ENCODE measurements at regions not wholly inside any gene's neighbourhood (a gene's known extent, or its start where the extent isn't known, plus 50 kb on each side); places are given as distances from the start of the nearest gene placed in this dataset.

DNA sequence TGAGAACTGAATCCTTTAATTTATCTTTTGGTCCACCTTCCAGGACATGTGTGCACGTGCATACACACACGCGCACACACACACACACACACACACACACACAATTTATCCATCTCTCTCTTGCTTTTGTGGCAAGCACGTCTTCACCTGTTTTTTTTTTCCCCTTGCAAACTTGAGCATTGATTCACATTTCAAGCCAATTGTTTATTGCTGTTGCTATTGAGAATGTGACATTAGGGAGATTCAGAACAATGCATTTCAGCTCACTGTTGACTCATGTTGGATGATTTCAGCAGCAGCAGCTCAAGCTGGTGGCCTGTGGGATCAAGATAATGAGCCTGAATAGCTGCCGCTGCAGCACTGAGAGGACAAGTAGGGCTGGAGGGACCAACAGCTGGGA, 128.9 kb downstream of the SNAPC1 start:
- H3K27ac ChIP-seq: no peak overlapping the region
- no peak overlapping the region for H3K4me3 ChIP-seq

DNA sequence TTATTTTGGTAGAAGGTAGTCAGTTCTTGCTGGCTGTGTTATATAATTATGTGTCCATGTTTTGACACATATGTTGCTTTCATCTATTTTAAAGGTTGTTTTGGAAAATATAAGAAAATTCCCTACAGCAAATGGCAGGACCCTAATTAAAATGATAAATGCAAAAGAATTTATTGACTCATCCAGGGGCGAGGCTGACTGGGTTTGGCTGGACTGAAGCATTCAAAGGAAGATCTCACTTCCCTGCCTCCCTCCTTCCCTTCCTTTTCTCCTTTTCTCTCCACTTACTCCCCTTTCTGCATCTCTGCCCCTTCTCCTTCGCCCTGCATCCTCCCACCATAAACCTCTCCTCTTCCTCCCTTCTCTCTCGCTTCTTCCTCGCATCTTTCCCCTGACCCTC, 129.6 kb downstream of the SNAPC1 start:
- Histone ChIP-seq H3K4me3 (no peak overlapping the region), H3K27ac (no peak overlapping the region)

DNA sequence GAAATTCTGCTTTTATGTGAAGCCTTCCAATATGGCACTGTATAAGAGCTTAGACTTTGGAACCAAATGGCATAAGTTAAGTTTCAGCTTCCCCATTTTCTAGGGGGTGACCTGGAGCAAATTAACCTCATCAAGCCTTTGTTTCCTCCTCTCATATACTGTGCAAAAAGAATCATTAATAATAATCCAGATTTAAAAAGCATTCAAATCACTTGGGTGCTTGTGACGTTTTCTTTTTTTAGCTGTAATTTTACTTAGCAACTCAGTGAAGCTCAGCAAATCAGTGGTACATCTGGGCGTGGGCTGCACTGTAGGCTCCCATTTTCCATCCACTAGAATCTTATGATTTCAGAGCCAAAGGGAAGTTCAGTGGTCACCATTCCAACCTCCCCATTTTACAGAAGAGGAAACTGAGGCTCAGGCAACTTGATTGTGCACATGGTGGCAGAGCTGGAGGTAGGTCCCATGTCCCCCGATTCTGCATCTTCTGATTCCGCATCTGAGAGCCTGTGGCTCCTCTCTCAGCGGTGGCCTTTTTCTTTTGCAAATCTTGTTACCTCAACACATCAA, 131.2 kb downstream of the SNAPC1 start:
- Histone ChIP-seq H3K4me3 (no peak overlapping the region), H3K27ac (no peak overlapping the region)

DNA sequence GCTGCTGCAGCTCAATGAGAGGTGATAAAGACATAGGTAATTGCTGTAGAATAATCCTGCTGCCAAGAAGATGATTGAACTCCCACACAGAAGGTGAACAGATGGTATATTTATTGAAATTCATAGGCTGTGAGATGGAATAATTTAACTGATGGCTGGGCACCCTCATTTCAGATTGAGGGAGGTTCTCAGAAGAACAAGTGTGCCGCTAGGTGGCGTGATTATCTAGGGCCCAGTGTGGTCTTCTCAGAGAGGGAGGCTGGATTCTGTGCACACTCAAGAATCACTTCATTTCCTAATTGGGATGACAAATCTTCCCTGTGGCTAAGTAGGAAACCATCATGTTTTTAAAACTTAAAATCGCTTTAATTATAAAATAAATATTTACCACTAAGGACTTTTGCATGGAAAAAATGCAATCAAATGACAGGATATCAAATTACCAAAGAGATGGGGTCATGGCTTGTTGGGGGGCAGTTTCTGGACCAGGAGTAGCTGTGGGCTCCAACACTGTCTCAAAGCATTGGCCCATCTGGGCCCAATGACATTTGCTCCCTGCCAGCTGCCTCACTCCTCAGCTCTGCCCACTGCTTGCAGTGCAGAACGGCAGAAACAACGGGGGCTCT, 132.3 kb downstream of the SNAPC1 start:
- Histone ChIP-seq H3K4me3 (no peak overlapping the region), H3K27ac (no peak overlapping the region)

DNA sequence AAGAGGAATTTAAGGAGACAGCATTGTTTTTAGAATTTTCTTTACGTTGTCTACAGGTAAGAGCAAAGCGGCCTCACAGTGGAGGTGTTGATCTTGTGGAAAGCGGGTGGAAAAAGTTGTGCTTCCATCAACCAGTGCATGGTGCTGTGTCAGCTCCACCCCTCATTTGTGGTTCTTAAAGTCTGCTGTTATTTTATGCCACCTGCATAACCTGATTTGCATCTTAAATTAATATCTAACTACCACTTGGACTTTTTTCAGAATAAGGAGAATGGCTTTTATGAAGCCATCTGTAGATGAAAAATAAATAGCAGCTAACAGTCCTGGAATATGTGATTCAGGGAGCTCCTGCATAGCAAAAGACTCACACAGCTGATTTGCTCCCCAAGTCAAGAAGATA, 135.1 kb downstream of the SNAPC1 start:
- H3K4me3 ChIP-seq: no peak overlapping the region
- no peak overlapping the region for H3K27ac ChIP-seq

DNA sequence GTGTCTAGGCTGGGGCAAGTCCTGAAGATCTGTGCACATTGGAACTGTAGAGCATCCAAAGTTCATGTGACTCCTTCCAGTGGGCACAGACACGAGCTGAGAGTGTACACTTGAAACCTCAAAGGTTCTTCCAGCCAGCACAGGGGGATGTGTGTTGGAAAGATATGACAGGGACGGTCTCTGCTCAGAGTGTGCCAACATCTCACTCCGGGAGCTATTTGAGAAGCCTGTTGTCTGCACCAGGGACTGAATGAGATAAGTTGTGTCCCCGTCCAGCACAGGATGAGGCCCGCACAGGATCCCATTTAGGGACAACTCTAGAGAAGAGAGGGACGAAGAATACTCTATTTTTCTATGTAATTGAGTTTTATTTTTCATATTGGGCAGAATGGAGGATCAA, 136.3 kb downstream of the SNAPC1 start:
- no peak overlapping the region for H3K4me3 ChIP-seq
- H3K27ac ChIP-seq: no peak overlapping the region

DNA sequence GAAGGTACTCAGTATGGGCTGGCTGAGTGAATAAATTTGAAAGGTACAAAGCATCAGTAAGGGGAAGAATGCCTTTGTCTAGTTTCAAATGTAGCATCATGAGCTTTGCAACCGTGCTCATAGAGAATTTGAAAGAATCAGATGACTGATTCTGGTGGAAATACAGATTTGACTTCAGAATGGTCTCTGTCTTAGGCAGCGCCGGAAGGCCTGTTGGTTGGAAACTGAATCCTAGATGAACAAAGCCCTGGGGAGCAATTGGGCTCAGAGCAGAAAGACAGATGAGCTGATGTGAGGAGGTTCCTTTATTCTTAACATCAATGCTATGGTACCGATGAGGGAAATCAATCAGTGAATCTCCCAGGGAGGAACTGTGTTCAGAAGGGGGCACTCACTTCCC, 137.3 kb downstream of the SNAPC1 start:
- H3K27ac ChIP-seq: no peak overlapping the region

DNA sequence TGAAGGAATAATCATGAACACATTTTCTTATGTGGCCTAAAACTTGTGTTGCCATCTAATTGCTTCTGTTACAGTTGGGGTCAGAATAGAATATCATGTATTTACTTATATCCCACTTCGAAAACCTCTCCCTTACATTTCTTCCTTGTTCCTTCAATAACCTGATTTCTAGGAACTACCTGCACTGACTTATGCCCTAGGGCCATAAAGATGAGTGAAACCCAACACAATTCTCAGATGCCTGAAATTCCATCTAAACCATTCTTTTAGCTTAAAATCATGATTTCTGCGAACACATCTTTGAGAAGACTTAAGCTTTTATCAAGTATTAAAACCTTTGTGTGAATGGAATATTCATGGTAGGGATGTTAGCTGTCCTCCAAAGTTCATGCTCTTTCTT, 142.7 kb downstream of the SNAPC1 start:
- Histone ChIP-seq H3K4me3 (no peak overlapping the region), H3K27ac (no peak overlapping the region)

More for the DNA sequence above, 137.3 kb downstream of the SNAPC1 start:
- H3K4me3 ChIP-seq: no peak overlapping the region

DNA sequence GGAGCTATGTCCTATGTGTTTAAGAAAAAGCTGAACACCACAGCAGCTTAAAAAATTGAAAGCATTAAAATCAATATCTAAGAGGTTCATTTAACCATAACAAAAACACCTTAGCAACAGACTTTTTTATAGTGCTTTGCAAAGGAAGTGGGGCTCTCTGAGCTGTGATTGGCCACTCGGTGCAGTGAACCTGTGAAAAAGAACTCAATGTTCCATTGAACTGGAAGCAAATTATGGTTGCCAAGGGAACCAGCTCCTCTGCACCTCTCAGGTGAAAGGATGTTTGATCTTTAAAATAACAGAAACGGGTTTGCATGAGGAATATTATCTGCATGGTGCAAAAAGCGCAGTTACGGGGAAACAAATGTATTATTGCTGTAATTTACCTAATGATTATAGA, 149.4 kb downstream of the SNAPC1 start:
- H3K27ac ChIP-seq: no peak overlapping the region
- no peak overlapping the region for H3K4me3 ChIP-seq

DNA sequence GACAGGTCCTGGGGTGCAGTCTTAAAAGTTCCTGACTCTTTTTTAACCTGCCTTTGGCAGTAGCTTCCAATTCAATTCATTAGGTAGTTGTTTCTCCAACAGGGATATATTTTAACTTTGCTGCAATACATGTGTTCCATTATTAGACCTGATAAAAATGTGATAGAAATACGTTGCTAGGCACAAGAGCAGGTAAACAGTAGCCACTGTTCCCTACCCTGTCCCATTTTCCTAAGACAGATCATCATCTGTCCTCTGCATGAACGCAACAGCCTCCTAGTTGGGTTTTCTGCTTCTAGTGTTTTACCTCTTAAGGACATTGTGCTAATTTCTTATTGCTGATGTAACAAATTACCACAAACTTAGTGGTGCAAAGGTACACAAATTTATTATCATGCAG, 156.8 kb downstream of the SNAPC1 start:
- H3K27ac ChIP-seq: no peak overlapping the region
- H3K4me3 ChIP-seq: no peak overlapping the region

DNA sequence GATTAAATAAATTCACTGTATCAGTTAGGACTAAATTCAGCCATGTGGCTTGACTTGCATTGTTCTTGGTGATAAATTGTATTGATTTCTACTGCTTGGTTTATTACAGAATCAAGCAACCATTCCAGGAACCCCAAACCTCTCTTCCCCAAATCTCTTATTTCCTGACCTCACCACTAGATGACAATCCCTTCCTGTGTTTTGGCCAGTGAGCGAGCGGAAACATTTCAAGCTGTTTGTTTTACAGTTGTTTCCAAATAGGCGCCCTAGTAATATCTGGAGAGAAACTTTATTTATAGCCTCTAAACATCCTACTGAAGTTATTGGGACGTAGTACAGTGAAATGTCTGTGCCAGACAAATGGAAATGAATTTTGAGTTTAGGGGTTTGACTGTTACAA, 161.1 kb downstream of the SNAPC1 start:
- Histone ChIP-seq H3K27ac (no peak overlapping the region), H3K4me3 (no peak overlapping the region)

DNA sequence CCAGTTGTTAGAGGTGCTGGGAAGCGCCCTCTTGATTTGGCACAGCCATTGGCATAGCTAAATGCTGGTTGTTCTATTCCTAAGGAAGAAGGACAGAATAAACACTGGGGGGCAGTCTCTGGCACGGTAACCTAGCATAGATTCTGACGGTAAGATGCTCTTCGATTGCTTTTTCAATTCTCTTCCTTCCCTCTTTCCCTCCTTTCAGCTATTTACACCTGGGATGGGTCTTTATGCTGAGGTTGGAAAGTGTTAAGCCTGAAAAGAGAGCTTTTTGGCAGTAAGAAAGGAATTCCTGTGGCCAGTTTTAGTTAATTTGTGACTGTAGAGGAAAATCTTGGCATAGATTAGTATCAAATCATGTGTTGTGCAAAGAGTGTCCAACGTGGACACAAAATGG, 162.8 kb downstream of the SNAPC1 start:
- no peak overlapping the region for H3K4me3 ChIP-seq

DNA sequence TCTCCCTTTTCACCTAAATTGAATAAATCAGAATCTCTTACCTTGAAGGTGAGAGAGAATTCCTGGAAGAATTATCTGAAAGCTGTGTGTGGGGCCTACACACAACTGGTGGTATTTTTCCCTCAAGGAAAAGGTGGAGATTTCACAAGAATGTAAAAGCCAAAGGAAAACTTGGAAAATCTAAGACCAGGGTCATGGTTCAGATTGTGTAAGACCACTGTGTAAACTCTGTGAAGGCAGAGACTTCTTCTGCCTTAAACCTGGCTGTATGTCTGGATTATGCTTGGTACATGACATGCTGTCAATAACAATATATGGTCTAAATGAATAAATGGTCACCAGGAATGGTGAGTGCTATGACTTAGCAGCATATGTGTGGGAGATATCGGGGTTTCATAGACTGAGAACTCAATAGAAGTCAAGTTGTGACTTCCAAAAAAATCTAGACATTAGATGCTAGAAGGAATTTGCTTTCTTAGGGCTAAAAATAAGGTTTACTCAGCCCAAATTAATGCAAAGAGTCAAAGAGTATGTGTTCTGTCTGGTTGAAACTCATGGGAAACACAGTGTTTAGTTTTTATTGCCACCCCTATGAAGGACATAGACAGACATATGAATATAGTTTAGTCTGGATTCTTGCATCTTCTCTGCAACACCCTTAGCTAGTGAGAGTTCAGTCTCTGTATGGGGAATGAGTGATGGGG, 163.7 kb downstream of the SNAPC1 start:
- no peak overlapping the region for H3K4me3 ChIP-seq
- no peak overlapping the region for H3K27ac ChIP-seq

More for the DNA sequence above, 162.8 kb downstream of the SNAPC1 start:
- H3K27ac ChIP-seq: no peak overlapping the region

DNA sequence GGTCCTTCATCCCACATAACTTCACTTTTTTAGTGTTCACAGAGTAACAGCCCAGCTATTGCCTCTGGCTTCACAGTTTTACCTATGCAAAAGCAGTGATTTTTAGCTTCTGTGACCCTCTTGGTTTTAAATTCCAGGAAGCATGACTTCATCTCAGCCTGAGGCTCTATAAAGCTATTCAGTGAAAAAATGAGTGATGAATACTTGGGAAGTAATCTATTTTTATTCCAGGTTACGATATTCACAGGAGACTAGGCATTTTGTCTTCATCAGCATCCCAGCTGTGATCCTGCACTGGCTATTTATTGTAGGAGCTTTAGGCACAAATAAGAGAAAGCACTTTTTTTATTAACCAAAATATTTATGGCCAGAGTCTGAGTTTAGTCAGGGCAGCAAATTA, 164.8 kb downstream of the SNAPC1 start:
- H3K27ac ChIP-seq: no peak overlapping the region
- no peak overlapping the region for H3K4me3 ChIP-seq

DNA sequence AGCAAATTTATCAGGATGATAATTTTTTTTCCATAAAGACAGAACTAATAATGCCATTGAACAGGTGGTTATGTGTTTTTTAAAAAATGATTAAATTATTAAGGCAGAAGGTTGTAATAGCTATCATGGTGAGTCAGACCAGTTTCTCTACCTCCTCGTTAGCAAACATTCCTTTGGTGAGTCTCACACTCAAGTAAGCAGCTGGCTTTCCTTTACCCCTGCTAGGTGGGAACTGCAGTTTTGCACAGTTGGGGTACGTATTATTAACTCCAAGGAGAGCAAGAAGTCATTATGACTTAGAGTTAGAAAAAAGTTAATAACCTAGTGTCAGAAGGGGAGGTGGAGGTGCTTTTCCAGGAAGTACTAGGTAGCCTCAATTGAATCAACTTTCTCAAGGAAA, 165.3 kb downstream of the SNAPC1 start:
- Histone ChIP-seq H3K4me3 (no peak overlapping the region), H3K27ac (no peak overlapping the region)

DNA sequence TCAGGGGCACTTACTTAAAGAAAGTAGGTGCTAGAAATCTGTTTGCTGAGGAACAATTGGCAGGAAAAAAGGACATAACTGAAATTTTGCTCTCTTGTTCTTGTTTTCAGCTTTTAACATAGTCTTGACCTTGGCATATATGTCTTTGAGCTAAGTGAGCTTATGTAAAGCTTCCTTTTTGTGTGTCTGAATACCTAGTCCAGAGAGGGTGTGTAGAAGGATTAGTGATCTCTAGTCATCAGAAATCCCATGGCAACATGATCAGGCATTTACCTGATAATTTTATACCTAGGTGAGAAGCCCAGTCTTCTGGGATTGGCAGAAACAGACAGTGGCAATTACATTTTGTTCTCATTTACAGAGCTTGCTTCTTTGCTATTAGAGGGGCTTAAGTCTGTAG, 166.1 kb downstream of the SNAPC1 start:
- H3K27ac ChIP-seq: no peak overlapping the region
- H3K4me3 ChIP-seq: no peak overlapping the region

DNA sequence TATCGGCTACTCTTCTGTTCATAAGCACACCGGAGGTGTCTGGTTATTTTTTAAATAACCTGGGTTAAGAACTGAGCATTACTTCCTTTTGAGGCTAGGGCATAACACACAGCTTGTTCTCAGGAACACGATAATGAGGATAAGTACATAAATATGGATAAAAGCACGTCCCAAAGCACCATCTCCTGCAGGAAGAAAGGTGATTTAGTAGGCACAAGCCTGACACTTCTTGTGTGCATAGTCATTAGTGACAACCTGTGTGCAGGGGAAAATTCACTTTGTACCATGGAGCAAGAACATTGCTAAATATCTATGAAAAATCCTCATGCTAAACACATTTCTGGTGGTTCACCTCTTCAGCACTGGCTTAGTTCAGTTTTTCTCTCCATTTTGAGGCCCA, 166.5 kb downstream of the SNAPC1 start:
- no peak overlapping the region for H3K27ac ChIP-seq
- H3K4me3 ChIP-seq: no peak overlapping the region

DNA sequence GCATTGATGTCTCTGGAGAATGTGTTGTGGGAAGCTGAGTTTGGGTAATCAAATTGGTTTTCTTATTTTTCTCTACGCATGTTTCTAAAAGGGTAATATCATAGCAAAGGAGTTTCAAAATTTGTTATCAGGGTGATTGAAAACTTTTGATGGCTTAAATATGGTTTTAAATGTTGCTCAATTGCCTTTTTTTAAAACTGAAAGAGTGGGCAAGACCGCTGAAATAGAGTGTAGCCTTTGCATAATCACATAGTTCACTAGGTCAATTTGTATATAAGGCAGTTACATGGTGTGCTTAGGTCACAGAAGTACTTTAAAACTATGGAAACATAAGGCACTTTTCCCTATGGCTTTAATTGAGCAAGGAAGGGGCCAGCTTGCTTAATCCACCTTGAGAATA, 167.4 kb downstream of the SNAPC1 start:
- Histone ChIP-seq H3K27ac (no peak overlapping the region), H3K4me3 (no peak overlapping the region)

DNA sequence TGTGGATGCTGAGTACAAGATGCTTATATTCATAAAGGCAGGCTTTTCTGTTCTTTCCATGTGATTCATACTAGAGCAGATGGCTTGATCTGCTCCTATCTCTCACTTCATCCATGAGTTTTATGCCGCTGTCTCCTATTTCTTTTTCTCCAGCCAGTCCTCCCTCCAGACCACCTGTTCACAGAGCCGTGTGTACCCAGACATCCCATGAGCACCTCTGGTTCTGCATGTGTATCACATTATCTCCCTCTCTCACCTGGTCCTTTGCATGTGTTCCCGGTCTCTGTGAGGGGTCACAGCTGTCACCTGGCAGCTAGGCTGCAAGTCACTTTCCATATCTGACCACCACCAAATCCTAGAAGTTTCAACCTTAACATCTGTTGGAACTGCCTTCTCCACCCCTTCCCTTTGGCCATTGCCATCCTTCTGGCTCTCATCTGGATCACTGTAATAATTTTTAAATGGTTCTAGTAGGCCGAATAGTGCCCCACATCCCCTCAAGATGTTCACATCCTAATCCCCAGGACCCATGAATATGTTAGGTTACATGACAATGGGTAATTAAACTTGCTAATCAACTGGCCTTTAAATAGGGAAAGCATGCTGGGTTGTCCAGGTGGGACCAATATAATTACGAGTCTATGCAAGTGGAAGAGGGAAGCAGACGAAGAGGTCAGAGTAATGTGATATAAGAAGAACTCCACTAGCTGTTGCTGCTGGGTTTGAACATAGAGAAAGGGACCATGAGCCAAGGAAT, 168.1 kb downstream of the SNAPC1 start:
- Histone ChIP-seq H3K4me3 (no peak overlapping the region), H3K27ac (no peak overlapping the region)

DNA sequence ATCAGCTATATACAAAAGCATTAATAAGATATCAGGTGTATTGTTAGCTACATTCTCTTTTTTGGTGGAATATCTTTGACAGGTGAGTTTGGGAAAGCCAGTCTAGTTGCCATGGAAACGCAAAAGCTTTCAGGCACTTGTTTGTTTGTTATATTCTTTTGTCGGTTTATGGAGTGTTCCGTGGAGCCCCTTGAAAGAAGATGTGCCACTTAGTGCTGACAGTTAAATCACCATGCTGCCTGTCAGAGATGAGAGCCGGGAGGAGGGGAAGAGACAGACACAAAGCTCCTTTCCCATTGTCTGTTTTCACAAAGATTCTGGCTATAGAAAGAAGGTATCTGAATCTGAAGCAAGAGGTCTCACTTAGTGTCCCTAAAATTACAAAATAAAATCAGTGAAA, 170.8 kb downstream of the SNAPC1 start:
- H3K4me3 ChIP-seq: no peak overlapping the region
- no peak overlapping the region for H3K27ac ChIP-seq

DNA sequence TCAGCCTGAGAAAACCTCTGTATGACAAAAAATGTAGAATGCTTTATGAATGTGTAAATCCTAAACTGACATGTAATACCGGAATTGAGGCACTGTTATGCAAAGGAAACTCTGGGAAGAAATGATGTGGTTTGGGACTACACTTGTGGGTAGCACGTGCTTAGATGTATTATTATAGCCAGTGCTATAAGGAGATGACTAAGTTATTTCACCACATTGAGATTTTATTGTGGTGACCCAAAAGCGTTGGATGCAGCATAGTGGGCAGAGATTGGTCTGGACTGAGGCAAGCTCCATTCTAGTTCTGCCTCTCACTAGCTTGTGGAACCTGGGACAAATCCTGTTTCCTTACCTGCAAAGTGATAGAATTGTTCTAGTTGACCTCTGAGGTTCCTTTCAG, 172.2 kb downstream of the SNAPC1 start:
- no peak overlapping the region for H3K27ac ChIP-seq
- no peak overlapping the region for H3K4me3 ChIP-seq

Measured in skin epidermis (tissue), 12 donors.